HG03045 (cell line): ENCODE measurements at regions not wholly inside any gene's neighbourhood (a gene's known extent, or its start where the extent isn't known, plus 50 kb on each side); places are given as distances from the start of the nearest gene placed in this dataset.
"Not testable (repeated sequence)": the region's sequence is repeated elsewhere in the genome, so short reads cannot be mapped to it uniquely, and the experiment has no call there.

Experiments
- ATAC-seq: cut with Tn5 transposase; IDR thresholded peaks from one replicate; pipeline ENCODE4 v1.9.1; 2021; ENCODE audit warnings: mild to moderate bottlenecking, moderate library complexity; ENCODE audit not compliant: unreplicated experiment

GRCh38 chr2:66186537-66186936 lies 248.4 kb upstream of the MEIS1 start:
- no peak for ATAC-seq

DNA sequence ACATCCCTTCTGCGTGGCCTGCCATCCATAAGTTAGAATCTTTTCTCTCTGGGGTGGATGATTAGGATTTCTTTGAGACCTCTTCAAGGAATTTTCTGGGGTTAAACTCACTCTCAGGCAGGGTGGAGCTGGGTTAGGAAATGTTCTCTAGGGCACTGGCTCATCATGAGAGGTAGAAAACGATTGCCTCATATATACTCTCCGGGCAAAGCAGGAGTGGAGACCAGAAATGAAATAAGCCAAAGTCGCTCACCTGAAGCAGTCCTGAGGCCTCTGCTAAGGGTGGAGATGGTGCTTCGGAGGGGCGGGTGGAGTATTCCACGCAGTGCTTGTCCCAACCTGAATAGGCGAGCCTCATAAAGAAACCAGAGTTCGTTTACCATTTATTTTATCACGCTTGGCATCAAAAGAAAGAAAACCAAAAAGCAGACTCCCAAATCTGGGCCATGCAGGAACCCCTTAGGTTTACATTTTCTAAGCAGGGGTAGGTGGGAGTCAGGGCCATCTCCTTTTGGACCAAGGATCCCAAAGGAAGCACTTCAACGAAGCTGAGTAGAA lies 249.3 kb upstream of the MEIS1 start:
- no peak for ATAC-seq

DNA sequence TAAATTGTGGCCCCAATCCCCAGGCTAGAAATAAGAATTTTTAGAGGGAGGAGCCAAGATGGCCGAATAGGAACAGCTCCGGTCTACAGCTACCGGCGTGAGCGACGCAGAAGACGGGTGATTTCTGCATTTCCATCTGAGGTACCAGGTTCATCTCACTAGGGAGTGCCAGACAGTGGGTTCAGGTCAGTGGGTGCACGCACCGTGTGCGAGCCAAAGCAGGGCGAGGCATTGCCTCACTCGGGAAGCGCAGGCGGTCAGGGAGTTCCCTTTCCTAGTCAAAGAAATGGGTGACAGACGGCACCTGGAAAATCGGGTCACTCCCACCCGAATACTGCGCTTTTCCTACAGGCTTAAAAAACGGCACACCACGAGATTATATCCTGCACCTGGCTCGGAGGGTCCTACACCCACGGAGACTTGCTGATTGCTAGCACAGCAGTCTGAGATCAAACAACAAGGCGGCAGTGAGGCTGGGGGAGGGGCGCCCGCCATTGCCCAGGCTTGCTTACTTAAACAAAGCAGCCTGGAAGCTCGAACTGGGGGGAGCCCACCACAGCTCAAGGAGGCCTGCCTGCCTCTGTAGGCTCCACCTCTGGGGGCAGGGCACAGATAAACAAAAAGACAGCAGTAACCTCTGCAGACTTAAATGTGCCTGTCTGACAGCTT lies 257.7 kb upstream of the MEIS1 start:
- ATAC-seq, result not testable (repeated sequence)

DNA sequence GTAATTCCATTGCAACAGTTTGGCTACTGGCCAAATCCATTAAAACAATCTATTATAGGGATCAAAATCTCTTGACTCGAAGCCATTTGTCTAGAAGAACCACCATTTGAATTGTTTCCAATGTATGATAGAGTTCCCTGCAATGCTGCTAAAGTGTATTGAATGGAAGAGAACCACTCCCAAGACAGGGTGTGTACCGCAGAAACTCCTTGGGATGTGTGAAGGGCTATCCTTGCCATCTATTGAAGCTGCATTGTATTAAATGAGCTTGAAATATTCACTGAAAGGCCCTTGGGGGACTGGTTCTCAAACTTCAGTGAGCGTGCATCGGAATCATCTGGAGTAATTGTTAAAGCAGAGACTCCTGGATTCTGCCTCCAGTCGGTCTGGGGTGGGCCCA lies 260.4 kb upstream of the MEIS1 start:
- ATAC-seq, result no peak

DNA sequence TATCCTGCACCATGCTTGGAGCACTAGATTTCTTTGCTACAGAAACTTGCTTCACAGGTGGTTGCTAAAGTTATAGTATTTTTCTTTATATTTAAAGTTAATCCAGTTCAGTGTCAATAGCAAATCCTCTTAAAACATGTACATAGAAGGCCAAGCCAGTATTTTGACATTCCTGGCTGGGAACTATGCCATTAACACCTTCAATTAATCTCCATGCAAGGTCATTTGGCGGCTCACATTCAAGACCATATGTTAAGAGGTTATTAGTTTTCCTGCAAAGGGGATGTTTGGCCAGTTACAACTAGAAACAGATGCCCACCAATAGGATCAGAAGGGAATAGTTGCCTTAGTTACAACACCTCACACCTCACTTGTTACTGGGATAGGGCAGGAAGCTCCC lies 261.3 kb upstream of the MEIS1 start:
- no peak for ATAC-seq

DNA sequence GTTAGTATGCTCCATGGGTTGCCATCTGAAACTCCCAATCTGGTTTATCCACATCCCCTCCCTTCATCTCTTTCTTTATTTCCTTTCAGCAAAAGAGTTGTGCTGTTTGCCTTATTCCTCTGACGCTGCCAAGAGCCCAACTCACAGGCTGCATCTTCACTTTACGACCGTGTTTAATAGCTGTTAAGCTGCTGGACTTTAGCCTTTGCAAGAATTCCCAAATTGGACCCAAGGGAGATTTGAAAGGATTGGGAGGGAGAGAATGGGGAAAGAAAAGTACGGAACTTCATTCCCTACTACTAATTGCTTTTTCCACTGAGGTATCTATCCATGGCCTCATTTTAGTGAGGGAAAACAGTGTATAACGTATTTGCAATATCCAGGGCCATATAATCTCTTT lies 263.4 kb upstream of the MEIS1 start:
- ATAC-seq, result no peak

- ATAC-seq, result no peak
These were observed 264.1 kb upstream of the MEIS1 start for GRCh38 chr2:66170744-66171330.

DNA sequence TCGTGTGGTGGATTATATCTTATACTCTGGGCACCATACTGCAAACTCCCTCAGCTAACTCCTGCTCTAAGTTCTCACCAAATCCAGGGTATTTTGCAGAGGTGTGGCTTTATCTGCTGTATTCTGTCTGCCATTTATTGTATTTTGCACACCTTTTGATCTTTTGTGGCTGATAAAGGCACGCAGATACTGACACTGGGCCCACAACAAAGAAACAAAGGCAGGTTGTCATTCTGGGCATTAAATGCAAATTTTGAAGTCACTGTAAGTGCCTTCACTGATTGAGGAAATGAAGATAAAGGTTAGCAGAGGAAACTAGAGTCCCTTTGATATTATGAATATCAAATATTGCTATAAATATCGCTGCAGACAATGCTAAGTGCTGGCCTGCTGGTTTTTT lies 265.8 kb upstream of the MEIS1 start:
- ATAC-seq, result no peak

DNA sequence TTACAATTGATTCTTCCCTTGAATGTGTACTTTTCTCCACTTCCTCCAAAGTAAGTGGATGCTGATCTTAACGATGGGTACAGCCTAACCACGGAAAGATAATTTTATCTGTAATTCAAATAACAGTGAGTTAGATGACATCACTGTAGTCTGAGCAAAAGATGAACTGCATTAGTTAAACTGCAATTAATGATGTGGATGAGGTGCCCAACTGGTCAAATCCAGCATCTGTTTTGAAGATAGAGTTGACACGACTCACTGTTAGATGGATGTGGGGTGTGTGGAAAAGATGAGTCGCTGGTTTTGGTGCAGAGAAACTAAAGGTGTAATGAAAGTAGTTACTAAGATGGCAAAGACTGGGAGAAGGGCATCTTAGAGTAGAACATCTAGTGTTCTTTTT lies 270.5 kb upstream of the MEIS1 start:
- no peak for ATAC-seq

GRCh38 chr2:66156171-66156570 lies 278.8 kb upstream of the MEIS1 start:
- no peak for ATAC-seq

GRCh38 chr2:66153941-66154340 lies 281.0 kb upstream of the MEIS1 start:
- no peak for ATAC-seq

DNA sequence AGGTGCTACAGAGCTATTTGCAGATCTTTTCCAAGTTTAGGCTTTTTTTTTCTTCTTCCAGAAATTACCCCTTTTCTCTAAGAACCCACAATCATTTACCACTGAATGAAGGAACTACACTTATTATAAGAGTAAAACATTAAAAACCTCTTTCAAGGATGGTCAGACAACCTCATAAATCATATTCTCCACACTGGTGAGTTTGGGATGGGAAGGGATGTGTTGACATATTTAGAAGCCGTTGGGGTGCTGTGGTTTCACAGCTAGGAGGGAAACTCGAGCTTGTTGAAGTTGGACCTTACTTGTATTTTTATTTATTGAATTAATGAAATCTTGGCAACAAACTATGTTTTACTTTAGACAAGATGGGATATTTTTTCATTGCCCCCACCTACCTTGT lies 289.4 kb upstream of the MEIS1 start:
- no peak for ATAC-seq

DNA sequence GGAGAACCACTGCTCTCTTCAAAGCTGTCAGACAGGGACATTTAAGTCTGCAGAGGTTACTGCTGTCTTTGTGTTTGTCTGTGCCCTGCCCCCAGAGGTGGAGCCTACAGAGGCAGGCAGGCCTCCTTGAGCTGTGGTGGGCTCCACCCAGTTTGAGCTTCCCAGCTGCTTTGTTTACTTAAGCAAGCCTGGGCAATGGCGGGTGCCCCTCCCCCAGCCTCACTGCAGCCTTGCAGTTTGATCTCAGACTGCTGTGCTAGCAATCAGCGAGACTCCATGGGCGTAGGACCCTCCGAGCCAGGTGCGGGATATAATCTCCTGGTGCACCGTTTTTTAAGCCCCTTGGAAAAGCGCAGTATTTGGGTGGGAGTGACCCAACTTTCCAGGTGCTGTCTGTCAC lies 290.6 kb upstream of the MEIS1 start:
- ATAC-seq, result not testable (repeated sequence)

DNA sequence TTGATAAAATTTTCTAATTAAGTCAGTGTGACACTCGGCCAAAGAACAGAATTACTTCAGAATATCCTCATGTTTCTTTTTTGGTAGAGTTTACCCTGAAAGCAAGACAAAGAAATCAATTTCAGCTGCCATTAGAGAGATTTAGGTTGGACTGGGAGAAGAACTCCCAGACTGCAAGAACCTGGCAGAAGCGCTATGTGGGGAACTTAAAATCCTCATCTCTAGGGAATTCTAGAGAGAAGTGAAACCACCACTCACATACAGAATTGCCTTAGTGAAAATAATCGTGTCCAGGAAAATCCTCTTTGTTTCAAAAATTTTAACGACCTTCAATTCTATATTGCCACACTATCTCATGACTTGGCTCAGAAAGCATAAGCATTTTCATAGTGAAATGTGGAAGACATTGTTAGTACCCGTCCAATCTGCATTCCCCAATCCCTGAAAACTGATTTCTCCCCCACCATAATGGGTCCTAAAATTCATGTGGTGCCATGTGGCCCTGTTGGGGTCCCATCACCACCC lies 297.3 kb upstream of the MEIS1 start:
- ATAC-seq, result no peak

DNA sequence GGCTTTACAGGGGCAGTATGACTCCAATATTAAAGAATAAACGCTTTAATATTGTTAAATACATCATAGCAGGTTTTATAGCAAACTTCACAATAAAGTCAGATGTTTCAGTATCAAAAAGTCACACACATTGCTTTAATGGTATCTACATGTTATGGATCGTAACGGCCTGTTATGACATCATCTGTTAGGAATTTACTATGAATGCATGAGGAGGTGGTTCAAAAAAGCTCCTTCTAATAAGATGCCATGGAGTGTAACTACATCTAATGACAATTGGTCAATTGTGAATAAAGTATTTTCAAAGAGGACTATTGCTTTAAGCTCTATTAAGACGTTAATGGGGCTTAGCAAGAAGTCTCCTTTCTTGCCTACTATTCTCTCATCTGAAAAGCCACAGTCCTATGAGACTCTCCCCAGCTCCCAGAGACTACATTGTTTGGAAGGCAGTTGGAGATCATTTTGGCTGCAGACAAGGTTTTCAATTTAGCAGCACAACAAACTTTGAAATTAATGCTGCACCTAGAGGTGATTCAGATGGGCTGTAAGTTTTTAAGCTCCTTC lies 300.7 kb upstream of the MEIS1 start:
- ATAC-seq, result no peak

- no peak for ATAC-seq
These were observed 307.3 kb upstream of the MEIS1 start for GRCh38 chr2:66127656-66128055.

DNA sequence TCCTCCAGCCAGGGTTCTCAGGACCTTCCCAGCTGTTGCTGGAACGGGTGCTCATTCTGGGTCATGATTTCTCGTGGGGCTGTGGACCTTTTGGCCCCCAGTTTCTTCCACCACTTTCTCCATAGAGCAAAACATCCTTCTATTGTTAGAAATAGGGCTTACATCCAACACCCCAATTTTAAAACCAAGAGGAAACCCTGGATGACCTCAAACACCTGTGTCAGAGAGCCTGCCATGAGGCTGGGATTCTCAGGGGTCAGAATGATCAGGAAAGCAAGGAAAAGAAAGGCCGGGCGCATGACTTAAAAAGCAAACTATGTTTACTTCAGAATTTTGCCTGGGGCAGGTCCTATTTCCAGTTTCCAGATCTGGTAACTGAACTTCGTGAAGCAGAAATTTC lies 307.9 kb upstream of the MEIS1 start:
- ATAC-seq, result no peak

GRCh38 chr2:66125951-66126350 lies 309.0 kb upstream of the MEIS1 start:
- no peak for ATAC-seq

- ATAC-seq, result no peak
These were observed 312.4 kb upstream of the MEIS1 start for GRCh38 chr2:66122516-66122915.

- ATAC-seq, result no peak
These were observed 313.0 kb upstream of the MEIS1 start for GRCh38 chr2:66121946-66122345.

DNA sequence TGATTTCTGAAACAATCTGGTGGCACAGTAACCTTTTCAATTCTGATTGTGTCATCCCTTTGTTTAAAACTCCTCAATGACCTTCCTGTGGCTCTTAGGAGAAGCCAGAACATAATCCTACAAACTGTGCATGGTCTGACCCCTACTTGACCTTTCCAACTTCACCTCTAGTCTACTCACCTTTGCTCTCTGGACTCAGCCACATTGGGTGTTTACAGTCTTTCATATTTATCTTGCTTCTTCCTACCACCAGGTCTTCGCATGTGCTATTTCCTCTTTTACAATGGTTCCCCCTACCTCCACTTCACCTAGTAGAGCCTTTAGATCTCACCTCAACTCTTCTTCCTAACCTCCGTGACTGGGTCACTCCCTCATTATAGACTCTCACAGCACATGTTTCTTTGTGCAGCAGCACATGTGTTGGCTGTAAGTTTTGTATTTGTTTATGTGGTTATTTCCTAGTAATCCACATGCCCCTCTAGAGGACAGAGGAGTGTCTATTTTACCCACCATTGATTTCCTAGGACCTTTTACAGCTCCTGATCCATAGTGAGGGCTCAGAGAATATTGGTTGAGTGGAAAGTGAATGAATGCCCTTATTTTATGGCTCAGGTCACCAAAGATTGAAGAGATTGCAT lies 320.8 kb upstream of the MEIS1 start:
- ATAC-seq, result no peak

DNA sequence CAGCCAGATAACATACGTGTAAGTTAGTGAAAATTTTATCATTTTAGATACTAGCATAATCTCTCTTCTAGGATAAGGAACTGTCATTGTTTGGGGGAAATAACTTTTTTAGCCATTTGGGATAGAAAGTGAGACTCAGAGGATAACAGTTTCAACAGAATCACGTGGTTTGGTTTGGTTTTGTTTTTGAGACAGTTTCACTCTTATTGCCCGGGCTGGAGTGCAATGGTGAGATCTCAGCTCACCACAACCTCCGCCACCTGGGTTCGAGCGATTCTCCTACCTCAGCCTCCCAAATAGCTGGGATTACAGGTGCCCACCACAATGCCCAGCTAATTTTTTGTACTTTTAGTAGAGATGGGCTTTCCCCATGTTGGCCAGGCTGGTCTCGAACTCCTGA lies 323.2 kb upstream of the MEIS1 start:
- no peak for ATAC-seq
